Skeletal muscle cell (primary cell): ENCODE measurements at regions not wholly inside any gene's neighbourhood (a gene's known extent, or its start where the extent isn't known, plus 50 kb on each side); places are given as distances from the start of the nearest gene placed in this dataset.

Experiments used
- DNase-seq: peaks from one replicate; pipeline ENCODE4 v3.0.0-alpha.2; 2010; ENCODE audit warnings: low read depth
- H3K4me3 ChIP-seq: 2 replicates; pipeline ENCODE4 v1.5.1; 2011; ENCODE audit warnings: low read depth, mild to moderate bottlenecking, control low read depth, low read length, moderate library complexity

- DNase-seq, result no peak
- no peak overlapping the region for H3K4me3 ChIP-seq
Observed at GRCh38 chr7:46150721-46151120, 229.6 kb upstream of the IGFBP3 start.

GRCh38 chr7:46150202-46150601 lies 229.1 kb upstream of the IGFBP3 start:
- DNase-seq, result no peak
- no peak overlapping the region for H3K4me3 ChIP-seq

DNA sequence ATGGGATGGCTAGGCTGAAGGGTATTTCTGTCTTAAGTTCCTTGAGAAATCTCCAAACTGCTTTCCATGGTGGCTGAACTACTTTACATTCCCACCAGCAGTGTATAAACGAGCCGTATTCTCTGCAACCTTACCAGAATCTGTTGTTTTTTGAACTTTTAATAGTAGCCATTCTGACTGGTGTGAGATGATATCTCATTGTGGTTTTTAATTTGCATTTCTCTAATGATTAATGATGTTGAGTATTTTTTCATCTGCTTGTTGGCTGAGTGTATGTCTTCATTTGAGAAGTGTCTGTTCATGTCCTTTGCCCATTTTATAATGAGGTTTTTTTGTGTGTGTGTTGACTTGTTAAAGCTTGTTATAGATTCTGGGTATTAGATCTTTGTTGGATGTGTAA lies 226.8 kb upstream of the IGFBP3 start:
- DNase-seq, result no peak

DNA sequence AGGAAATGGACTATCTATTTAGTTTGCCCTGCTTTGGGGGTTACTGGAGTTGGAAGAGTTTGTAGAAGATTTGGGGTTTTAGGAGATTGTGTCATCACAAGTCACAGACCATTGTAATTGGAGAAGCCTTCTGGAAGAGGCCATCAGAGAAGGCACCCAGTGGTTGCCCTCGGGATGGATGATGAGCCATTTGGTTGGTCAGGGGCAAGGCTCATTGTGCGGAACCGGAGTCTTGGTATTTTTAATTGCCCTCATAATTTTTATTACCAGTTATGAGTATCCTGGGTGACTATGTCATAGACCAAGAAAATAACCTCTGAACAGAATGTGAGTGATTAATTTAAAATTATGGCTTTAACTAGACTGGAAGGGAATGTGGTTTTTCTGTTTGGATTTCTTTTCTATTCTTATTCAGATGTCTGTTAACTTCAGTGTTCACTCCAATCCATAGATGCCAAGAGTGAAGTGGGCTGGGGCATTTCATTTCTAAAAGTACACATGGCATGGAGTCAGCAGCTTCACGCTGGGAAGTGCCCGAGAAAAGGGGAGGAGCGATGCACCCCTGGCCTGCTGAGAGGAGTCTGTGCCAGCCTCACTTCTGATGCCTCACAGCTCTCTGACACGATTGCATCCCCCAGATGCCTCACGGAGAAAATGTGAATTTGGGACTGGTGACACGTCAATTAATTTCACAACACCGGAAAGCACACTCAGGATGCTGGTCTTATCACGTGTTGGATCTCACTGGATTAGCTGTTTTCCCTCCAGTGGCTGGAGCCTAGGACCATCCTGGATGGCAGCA lies 225.6 kb upstream of the IGFBP3 start:
- H3K4me3 ChIP-seq, result no peak overlapping the region
- no peak for DNase-seq

More for the DNA sequence above, 226.8 kb upstream of the IGFBP3 start:
- no peak overlapping the region for H3K4me3 ChIP-seq

DNA sequence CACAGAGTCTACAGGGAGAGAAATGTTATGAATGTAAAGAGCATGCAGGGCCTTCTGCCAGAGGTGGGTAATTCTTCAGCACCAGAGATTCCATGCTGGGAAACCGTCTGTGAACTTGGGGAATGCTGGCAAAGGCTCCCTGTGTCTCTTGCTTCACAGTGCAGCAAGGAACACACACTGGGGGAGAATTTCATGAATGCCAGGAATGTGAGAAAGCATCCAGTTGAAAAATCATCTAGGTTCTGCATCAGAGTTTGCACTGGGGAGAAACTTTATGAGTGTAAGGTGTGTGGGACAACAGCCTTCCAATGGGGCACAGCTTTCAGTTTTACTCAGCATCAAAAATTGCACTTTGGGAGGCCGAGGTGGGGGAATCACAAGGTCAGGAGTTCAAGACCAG lies 224.3 kb upstream of the IGFBP3 start:
- peak; percentile 97 for DNase-seq
- no peak overlapping the region for H3K4me3 ChIP-seq

DNA sequence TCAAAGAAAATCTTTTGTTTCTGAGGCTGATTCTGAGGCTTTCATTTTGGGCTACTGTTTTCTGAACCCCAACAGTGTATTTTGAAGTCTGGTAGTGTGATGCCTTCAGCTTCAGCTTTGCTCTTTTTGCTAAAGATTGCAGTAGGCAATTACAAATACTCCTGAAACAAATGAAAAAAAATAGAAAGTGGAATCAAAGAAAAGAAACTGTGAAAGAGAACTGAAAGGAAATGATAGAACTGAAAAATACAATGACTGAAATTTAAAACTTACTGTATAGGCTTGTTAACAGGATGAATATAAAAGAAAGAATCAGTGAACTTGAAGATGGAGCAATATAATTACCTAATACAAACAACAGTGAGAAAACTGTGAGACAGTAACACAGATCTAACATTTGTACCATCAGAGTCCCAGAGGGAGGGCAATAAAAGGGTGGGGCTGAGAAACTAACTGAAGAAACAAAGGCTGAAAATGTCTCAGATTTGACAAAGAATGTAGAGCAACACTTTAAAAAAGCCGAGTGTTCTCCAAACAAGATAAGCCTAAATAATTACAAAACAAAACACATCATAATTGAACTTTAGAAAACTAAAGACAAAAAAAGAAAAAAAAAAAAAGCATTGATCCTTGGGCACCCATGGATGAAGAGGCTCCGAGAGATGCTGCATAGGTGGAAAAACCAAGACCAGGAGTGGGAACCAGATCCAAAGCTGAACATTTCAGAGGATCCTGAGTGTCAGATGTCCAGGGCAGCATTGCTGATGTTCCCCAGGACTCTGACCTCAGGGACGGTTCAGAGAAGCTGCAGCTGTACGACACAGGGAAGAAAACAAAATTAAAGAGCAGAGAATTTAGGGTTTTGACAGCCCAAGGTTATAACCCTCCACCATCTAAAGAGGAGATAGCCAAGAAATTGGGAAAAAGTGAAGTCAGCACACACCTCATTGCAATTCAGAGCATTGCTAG lies 223.2 kb upstream of the IGFBP3 start:
- H3K4me3 ChIP-seq, result no peak overlapping the region
- no peak for DNase-seq

GRCh38 chr7:46143421-46143820 lies 222.3 kb upstream of the IGFBP3 start:
- H3K4me3 ChIP-seq, result no peak overlapping the region
- no peak for DNase-seq

DNA sequence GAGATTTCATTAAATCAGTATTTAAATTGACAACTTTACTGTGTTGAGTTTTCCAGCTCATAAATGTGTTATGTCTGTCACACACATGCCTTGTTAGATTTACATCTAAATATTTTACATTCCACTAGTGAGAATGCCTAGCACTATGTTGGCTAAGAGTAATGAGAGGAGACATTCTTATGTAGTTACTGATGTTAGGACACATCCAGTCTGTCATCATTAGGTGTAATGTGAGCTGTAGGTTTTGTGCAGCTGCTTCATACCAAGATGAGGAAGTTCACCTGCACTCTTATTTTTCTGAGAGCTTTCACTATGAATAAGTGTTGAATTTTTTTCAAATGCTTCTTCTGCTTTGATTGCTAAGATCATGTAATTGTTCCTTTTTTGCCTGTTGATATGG lies 218.0 kb upstream of the IGFBP3 start:
- peak; percentile 80 for DNase-seq
- no peak overlapping the region for H3K4me3 ChIP-seq

- no peak overlapping the region for H3K4me3 ChIP-seq
- DNase-seq, result no peak
Observed at GRCh38 chr7:46137725-46138124, 216.7 kb upstream of the IGFBP3 start.

GRCh38 chr7:46135557-46135956 lies 214.5 kb upstream of the IGFBP3 start:
- no peak for DNase-seq
- no peak overlapping the region for H3K4me3 ChIP-seq

DNA sequence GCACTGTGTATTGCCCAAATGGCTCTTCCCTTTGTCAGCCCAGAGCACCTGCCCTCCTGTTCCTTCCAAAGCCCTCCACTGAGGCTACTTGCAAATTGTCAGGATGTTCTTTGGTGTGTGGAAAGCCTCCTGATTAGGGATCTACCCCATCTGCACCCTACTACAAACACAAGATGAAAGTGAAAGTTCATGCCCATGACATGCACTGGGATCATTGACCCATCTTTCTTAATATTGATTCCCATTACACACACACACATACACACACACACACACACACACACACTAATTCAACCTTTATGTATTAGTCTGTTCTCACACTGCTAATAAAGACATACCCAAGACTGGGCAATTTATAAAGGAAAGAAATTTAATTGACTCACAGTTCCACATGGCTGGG lies 213.7 kb upstream of the IGFBP3 start:
- no peak overlapping the region for H3K4me3 ChIP-seq
- DNase-seq, result no peak

GRCh38 chr7:46134385-46134784 lies 213.3 kb upstream of the IGFBP3 start:
- DNase-seq, result no peak
- H3K4me3 ChIP-seq, result no peak overlapping the region

- DNase-seq, result no peak
- H3K4me3 ChIP-seq, result no peak overlapping the region
Observed at GRCh38 chr7:46133751-46134150, 212.7 kb upstream of the IGFBP3 start.

- DNase-seq, result peak; percentile 24
- no peak overlapping the region for H3K4me3 ChIP-seq
Observed at GRCh38 chr7:46133072-46133471, 212.0 kb upstream of the IGFBP3 start.

DNA sequence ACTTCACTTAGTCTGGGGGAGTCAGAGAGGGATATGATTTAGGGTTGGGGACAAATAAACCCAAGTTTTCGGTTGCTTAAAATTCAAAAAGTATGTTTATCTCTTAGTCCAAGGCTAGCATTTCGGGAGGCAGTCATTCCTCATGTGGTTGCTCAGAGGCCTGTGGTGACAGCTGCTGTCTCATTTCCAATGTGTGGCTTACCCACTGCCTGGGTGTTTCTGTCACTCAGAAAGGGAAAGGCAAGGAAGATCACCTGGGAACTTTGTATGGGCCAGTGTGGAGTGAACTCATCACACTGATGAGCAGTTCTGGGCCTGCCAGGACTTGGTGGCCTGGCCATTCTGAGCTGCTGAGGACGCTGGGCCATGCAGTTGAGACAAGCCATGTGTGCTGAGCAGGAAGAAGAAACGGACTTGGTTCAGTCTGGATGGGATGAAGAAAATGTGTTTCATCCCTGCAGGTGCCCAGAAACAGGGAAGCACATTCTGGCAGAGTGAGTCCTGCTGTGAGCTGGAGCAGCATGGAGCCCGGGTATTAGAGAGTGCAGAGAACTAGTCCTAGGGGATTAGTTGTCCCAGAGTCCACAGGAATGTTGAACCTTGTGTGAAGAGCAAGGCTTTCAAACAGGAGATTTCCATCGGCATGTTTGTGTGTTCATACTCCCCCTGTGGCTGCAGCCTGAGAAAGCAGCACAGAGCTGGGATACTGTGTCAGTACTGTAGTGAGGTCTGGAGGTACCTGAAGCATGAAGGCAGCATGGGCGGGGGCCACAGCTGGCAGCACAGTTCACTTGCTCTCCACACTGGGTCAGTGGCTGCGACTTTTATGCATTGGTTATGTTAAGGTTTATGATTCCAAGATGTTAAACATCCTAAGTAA lies 211.1 kb upstream of the IGFBP3 start:
- H3K4me3 ChIP-seq, result no peak overlapping the region
- DNase-seq, result no peak

DNA sequence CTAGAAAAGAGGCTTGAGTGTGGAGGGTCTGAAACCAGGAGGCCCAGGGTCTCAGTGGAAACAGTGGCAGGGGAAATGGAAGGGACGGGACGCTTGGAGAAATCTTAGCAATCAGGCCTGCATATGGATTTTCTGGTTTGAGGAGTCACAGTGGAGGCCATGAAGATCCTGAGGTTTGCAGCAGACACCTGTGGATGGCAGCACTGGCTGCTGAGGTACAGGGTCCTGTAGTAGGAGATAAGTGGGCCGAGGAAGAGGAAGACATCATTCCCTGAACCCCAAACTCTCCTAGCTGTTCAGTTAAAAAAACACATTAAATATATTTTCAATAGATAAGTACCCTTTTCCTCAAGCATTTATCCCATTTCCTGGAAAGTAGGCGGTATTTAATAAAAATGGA lies 208.8 kb upstream of the IGFBP3 start:
- DNase-seq, result no peak
- H3K4me3 ChIP-seq, result no peak overlapping the region

DNA sequence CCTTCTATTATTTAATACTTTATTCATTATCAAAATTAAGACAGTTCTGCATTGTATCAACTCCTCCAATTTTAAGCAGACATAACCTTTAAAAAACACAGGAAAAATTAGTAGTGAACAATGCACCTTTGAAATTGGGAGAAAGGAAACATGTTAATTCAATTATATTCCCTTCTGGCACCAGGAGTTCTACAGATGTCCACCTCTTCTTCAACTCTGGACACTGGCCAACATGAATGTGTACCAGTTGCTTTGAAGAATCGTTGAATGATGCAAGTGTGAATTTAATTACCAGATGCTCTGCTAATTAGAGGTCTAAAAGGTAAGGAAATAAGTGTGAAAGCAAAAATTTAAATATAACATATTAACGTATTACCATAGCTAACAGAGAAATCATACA lies 206.7 kb upstream of the IGFBP3 start:
- no peak overlapping the region for H3K4me3 ChIP-seq
- no peak for DNase-seq

GRCh38 chr7:46126675-46127300 lies 205.7 kb upstream of the IGFBP3 start:
- no peak overlapping the region for H3K4me3 ChIP-seq
- no peak for DNase-seq

DNA sequence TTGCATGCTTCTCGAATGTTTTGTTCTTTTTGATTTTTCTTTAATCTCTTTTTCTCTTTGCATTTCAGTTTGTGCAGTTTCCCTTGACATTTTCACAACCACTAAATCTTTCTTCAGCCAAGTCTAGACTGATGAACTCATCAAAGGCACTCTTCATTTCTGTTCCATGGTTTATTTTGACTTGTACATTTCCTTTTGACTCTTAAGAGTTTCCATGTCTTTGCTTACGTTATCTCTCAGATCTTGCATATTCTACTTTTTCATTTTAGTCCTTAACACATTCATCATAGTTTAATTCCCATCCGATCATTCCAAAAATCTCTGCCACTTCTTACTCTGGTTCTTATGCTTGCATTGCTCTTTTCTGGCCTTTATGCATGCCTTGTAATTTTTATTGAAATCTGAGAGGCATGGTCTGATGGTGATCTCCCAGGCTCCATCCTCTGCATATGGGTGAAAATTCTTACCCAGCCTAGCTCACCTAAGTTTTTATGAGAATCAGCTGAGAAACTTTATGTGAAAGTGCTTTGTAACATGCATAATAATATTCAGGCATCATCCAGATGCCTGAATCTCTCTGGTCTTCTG lies 202.8 kb upstream of the IGFBP3 start:
- no peak overlapping the region for H3K4me3 ChIP-seq
- DNase-seq, result no peak
